ENCODE measurements at regions not wholly inside any gene's neighbourhood (a gene's known extent, or its start where the extent isn't known, plus 50 kb on each side); places are given as distances from the start of the nearest gene placed in this dataset.

DNA sequence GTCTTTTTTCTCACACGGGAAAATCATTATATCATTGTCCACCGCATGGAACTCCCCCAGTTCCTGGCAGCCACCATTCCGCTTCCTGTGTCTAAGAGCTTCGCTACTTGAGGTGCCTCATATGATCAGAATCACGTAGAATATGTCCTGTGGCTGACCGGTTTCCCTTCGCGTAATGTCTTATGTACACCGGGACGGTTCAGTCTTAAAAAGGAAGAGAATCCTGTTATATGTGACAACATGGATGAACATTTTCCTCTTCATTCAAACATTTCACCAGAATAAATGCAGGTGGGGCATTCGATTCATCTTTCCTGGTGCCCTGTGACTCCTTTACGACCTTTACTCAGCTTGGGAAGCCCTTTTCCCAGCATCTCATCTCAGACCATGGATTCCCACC lies 131.7 kb upstream of the TWIST2 start:
- TF ChIP-seq EZH2 (IDR thresholded peaks at IDR 0.05; ENCODE audit: insufficient read depth, poor library complexity, severe bottlenecking), result no peak
- no peak for TF ChIP-seq EZH2phosphoT487 (IDR thresholded peaks at IDR 0.05; ENCODE audit: insufficient read depth, low read depth)

Measured in GM23248 (cell line).